ENCODE measurements at regions not wholly inside any gene's neighbourhood (a gene's known extent, or its start where the extent isn't known, plus 50 kb on each side); places are given as distances from the start of the nearest gene placed in this dataset.
A peak's percentile ranks its signal among the peaks of the same experiment; 100 is the strongest.

- DNase-seq = no peak
Observed at GRCh38 chr2:215617060-215617824, 181.4 kb upstream of the FN1 start.

- DNase-seq = no peak
Observed at GRCh38 chr2:215615803-215616174, 179.9 kb upstream of the FN1 start.

GRCh38 chr2:215615067-215615802, 179.4 kb upstream of the FN1 start:
- DNase-seq = no peak

DNA sequence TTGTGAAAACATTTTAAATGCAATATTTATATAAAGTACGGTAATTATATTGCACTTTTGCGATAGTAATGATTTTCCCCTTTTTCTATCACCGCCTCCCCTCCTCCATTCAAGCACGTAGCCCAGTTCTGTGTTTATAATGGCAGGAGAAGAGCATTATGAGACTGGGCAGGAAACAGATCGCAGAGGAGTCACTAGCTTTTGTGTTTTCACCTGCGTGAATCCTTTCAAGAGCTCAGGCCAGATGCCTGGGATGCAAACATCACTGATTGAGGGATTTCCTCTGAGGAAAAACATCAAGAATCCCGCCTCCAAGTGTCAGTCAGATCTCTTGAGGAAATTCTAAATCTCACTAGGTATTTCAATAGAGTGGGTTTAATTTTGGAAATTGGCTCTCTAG, 178.4 kb upstream of the FN1 start:
- DNase-seq = no peak

- no peak for DNase-seq
Observed at GRCh38 chr2:215613888-215614287, 178.0 kb upstream of the FN1 start.

- peak; percentile 69 for DNase-seq
Observed at GRCh38 chr2:215613280-215613679, 177.4 kb upstream of the FN1 start.

DNA sequence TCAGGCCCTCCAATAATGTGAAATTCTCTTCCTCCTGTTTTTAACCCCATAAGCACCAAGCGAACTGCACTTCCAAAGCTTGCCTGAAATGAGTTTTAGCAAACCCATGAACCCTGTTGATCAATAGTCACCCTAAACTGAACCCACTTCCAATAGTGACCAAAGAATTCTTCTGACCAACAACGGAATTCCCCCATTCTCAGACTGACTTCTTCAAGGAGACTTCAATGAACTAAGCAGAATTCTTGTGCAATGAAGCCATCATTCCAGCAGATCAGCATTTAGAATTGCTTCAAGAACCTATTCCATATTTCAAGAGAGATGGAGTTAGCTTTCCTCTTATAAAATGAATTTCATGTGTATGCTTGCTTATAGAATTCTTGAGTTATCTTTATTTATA, 176.9 kb upstream of the FN1 start:
- DNase-seq = peak; percentile 80

DNA sequence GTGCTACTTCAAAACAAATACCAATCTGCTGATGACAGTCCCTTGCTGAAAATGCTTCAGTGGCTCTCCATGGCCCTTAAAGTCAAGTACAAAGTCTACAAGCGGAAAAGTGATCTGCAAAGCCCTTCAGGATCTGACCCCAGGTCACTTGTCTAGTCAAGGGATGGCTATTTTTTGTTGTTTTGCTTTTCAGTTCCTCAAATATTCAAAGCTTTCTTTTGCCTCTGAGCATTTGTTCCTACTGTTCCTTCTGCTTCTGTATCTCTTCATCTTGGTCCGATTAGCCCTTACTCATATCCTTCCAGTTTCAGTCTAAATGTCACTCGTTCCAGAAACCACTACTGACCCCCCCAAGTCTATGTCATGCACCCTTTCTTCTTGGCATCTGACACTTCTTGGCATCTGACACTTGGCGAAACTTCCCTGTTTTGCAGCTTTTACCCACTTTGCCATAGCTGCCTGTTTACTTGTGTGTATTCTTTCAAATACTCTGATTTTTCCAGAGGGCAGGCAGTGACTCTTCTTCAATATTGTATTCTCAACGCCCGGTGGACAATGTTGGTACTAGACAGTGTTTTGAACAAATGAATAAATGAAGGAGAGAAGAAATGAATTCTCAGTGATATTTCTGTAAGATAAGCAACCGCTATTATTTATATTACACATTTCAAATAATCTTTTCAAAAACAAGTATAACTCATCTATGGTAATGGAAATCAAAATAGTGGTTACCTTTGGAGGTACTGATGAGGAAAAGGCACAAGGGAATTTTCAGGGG, 175.9 kb upstream of the FN1 start:
- no peak for DNase-seq

DNA sequence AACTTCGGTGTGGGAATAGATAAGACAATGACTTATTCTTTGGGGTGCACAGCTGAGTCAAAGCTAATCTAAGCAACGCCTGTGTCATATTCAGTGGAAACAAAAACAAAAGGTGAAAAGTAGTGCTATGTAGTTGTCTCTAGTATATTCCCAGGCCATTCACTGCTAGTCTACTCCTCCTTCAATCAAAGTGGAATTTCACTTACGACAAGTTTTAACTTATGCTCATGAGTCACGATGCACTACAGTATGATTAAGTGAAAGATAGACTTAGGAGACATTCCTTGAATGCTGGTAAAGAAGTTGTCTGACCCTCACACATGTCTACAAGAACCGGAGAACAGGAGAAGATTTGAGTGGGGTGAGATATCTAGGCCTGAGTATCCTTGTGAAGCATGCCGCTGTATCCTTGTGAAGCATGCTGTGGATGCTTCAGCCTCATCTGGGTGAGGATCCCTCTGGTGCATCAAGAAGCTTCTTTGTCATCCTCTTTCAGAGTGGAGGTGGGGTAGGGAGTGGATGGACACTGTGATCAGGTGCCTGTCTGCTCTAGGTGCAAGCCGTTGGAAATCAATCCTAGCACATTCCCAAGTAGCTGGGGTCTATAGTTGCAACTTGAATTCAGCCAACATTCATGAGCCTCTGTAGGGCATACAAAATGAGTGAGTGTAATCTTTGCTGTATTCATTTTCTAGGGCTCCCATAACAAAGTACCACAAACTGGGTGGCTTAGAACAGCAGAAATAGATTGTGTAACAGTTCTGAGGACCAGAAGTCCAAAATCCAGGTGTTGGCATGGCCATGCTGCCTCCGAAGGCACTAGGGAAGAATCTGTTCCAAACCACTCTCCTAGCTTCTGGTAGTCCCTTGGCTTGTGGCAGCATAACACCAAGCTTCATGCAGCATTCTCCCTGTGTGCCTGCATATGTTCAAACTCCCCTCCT, 173.5 kb upstream of the FN1 start:
- DNase-seq = peak; percentile 80

- peak; percentile 74 for DNase-seq
Observed at GRCh38 chr2:215607766-215608165, 171.9 kb upstream of the FN1 start.

GRCh38 chr2:215606219-215606618, 170.4 kb upstream of the FN1 start:
- no peak for DNase-seq

DNA sequence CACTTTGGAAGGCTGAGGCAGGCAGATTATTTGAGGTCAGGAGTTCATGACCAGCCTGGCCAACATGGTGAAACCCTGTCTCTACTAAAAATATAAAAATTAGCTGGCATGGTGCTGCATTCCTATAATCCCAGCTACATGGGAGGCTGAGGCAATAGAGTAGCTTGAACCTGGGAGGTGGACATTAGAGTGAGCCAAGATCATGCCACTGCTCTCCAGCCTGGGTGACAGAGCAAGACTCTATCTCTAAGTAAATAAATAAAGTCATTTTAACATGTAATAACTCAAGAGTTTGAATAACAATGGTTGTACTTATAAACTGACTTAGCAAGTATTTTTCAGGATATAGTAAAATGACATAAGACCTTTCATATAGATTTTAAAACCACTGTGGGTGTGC, 169.3 kb upstream of the FN1 start:
- DNase-seq = peak; percentile 62

- DNase-seq = no peak
Observed at GRCh38 chr2:215604606-215605005, 168.7 kb upstream of the FN1 start.

DNA sequence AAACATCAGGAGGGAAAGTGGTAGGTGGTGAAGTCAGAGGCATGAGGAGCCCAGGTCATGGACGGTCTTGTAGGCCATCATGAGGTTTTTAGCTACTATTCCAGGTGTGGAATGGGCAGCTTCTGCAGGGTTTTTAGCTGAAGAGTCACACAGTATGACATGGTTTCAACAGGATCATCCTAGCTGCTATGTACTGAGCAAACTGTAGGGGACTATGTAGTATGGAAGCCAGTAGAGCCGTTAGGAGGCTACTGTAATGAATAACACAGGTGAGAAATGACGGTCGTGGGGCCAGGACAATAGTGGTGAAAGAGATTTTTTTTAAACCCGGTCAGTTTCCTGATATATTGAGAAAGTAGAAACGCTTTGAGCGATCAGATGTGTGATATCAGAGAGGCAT, 167.6 kb upstream of the FN1 start:
- DNase-seq = no peak

DNA sequence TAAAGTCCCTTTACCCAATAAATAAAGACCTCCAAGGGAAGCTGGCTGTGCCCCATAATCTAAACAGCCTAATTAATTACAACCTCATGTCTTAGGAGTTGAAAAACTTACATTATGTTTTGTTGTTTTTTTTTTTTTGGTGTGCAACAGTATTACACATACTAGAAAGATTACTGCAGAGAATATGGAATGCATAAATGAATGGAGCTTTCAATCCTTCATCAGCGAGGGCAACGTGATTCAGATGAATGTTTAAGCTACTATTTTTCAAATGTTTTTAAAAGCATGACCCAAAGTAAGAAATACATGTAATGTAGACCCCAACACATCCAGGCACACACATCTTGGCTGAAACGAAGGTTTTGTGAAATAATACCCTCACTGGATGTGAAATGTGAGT, 167.1 kb upstream of the FN1 start:
- DNase-seq = peak; percentile 66

DNA sequence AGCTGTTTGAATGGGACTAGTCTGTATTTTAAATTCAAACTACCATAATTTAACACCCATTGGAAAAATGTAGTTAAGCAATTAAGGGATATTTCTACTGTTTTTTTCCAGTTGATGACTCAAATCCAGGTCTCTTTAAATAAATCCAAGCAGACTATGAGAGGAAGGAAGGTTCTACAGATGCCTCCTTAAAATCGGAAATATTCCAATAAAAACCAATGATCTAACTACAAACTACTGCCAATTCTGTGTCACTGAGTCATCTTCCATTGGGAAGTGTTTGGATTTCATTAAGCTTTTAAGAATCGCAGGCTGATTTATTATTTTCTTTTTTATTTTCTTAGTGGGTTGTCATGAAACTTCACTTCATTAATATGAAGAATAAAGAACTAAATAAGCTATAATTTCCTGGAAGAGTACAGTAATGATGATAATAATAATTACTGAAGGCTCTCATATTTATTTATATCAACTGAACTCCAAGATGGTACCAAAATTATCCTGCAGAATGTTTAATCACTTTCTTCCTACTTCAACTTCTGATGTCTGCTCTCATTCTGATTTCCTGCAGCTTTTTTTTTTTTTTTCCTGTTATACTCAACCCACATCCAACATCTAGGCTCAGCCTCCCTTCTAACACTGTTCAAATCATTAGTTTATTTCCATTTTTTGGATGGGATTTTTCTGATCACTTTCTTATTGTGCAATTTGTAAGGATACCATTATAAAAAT, 166.3 kb upstream of the FN1 start:
- peak; percentile 92 for DNase-seq

DNA sequence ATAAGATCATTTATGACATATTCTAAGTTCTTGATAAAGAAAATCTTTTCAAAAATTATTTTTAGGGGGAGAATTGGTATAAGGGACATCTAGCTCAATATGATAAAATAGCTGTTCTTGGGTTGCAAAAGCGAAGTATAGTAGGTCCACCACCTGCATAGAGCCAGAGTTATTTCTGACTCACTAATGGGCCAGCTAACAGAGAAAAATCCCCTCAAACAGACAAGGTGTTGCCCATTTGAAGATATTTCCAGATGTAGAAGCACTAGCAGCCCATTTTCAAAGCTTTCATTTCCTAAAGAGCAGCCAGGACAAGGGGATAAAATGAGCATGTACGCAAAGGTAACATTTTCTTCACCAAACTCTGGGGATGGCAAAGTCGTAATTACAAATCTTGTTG, 165.7 kb upstream of the FN1 start:
- DNase-seq = no peak

GRCh38 chr2:215598376-215598975, 162.6 kb upstream of the FN1 start:
- DNase-seq = peak; percentile 80

- no peak for DNase-seq
Observed at GRCh38 chr2:215597577-215597976, 161.7 kb upstream of the FN1 start.

DNA sequence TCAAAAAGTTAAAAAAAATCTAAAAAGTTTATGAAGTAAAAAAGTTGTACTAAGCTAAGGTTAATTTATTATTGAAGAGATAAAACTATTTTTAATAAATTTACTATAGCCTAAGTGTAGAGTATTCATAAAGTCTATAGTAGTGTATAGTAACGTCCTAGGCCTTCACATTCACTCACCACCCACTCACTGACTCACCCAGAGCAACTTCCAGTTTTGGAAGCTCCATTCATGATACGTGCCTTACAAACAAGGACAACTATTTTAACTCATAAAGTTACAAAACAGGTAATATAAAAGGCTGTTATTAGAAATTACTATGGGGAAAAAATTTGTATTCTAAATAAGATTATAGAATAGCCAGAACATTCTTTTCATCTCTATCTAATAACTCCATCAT, 158.9 kb upstream of the FN1 start:
- DNase-seq = peak; percentile 49

Measured in fibroblast of skin of back (primary cell).